ENCODE measurements at regions not wholly inside any gene's neighbourhood (a gene's known extent, or its start where the extent isn't known, plus 50 kb on each side); places are given as distances from the start of the nearest gene placed in this dataset.

- no peak for TF ChIP-seq CTCF (IDR thresholded peaks at IDR 0.05; ENCODE audit: low read depth, low read length)
- no peak for TF ChIP-seq POLR2A (IDR thresholded peaks at IDR 0.05; ENCODE audit: extremely low read depth, insufficient read length)
These were observed 333.8 kb upstream of the CTNND2 start for GRCh38 chr5:12237837-12238575.
